HEK293 (cell line): ENCODE measurements at regions not wholly inside any gene's neighbourhood (a gene's known extent, or its start where the extent isn't known, plus 50 kb on each side); places are given as distances from the start of the nearest gene placed in this dataset.

Experiments used
- CTCF ChIA-PET: fragments of 350-600 bp; formaldehyde crosslinking; extraction: SDS; loops from one replicate; lab custom pipeline; 2021; ENCODE audit warnings: antibody characterized with exemption; lab: Yijun Ruan, JAX
- POLR2A ChIA-PET: fragments of 300-600 bp; formaldehyde crosslinking; extraction: SDS; loops from one replicate; lab custom pipeline; 2020; ENCODE audit warnings: antibody characterized with exemption, inconsistent platforms; lab: Yijun Ruan, JAX
- H3K27ac ChIP-seq: fragments of 200-500 bp; sonication (Bioruptor generic); 2 replicates; pipeline ENCODE4 v1.5.1; 2014; ENCODE audit warnings: low read depth, low read length, control low read depth, inconsistent platforms; ENCODE audit errors: extremely low read depth
- H3K36me3 ChIP-seq, 2 experiments: fragments of 200-500 bp in 1 of 2; sonication (Bioruptor generic) in 1 of 2; 1 replicate in 1 of 2; 2 replicates in 1 of 2; pipeline ENCODE4 v1.5.1; 2014 to 2017; ENCODE audit warnings: inconsistent platforms in 2 of 2, low read length in 2 of 2; ENCODE audit not compliant: control insufficient read depth in 2 of 2, insufficient read depth in 1 of 2
- H3K4me1 ChIP-seq: fragments of 200-500 bp; sonication (Bioruptor generic); 2 replicates; pipeline ENCODE4 v1.5.1; 2014; ENCODE audit warnings: mild to moderate bottlenecking, low read length, inconsistent platforms; ENCODE audit not compliant: control insufficient read depth, insufficient read depth
- H3K4me3 ChIP-seq: 2 replicates; pipeline ENCODE4 v1.5.1; 2011; ENCODE audit warnings: low read depth, mild to moderate bottlenecking, control low read depth, low read length, moderate library complexity
- H3K9me3 ChIP-seq: fragments of 200-500 bp; sonication (Bioruptor generic); 2 replicates; pipeline ENCODE4 v1.5.1; 2014; ENCODE audit warnings: low read depth, low read length, inconsistent platforms; ENCODE audit not compliant: control insufficient read depth, insufficient read depth
- GLI2 ChIP-seq: fragments of 450-650 bp; formaldehyde crosslinking; IDR thresholded peaks from 2 replicates; pipeline ENCODE4; 2017; ENCODE audit warnings: missing biosample characterization, missing genetic modification characterization, low read depth, borderline replicate concordance
- MZF1 ChIP-seq: fragments of 450-650 bp; formaldehyde crosslinking; IDR thresholded peaks from 2 replicates; pipeline ENCODE4 v1.5.1; 2017; ENCODE audit warnings: missing biosample characterization, missing genetic modification characterization, borderline replicate concordance
- SCRT2 ChIP-seq: fragments of 450-650 bp; formaldehyde crosslinking; IDR thresholded peaks from 2 replicates; pipeline ENCODE4 v1.5.1; 2016; ENCODE audit warnings: missing biosample characterization, missing genetic modification characterization
- ZNF132 ChIP-seq: fragments of 450-650 bp; formaldehyde crosslinking; IDR thresholded peaks from 2 replicates; pipeline ENCODE4 v1.5.1; 2017; ENCODE audit warnings: missing biosample characterization, missing genetic modification characterization, borderline replicate concordance
- ZNF157 ChIP-seq: fragments of 450-650 bp; formaldehyde crosslinking; IDR thresholded peaks from 2 replicates; pipeline ENCODE4 v1.5.1; 2016; ENCODE audit warnings: missing biosample characterization, missing genetic modification characterization
- ZNF169 ChIP-seq: fragments of 450-650 bp; formaldehyde crosslinking; IDR thresholded peaks from 2 replicates; pipeline ENCODE4 v1.5.1; 2016; ENCODE audit warnings: missing biosample characterization, missing genetic modification characterization
- ZNF211 ChIP-seq: fragments of 450-650 bp; formaldehyde crosslinking; IDR thresholded peaks from 2 replicates; pipeline ENCODE4 v1.5.1; 2016; ENCODE audit warnings: low read depth, missing biosample characterization, missing genetic modification characterization
- ZNF24 ChIP-seq: fragments of 450-650 bp; formaldehyde crosslinking; IDR thresholded peaks from 2 replicates; pipeline ENCODE4 v1.5.1; 2016; ENCODE audit warnings: missing biosample characterization, missing genetic modification characterization
- ZNF292 ChIP-seq: fragments of 450-650 bp; formaldehyde crosslinking; IDR thresholded peaks from 2 replicates; pipeline ENCODE4 v1.5.1; 2016; ENCODE audit warnings: low read depth, missing biosample characterization, missing genetic modification characterization, borderline replicate concordance
- ZNF350 ChIP-seq: fragments of 450-650 bp; formaldehyde crosslinking; IDR thresholded peaks from 2 replicates; pipeline ENCODE4 v1.5.0; 2017; ENCODE audit warnings: missing biosample characterization, mild to moderate bottlenecking, missing genetic modification characterization
- ZNF391 ChIP-seq: fragments of 450-650 bp; formaldehyde crosslinking; IDR thresholded peaks from 2 replicates; pipeline ENCODE4 v1.5.1; 2016; ENCODE audit warnings: low read depth, missing biosample characterization, missing genetic modification characterization, borderline replicate concordance
- ZNF654 ChIP-seq: fragments of 450-650 bp; formaldehyde crosslinking; IDR thresholded peaks from 2 replicates; pipeline ENCODE4 v1.5.1; 2016; ENCODE audit warnings: low read depth, missing biosample characterization, missing genetic modification characterization
- ZNF660 ChIP-seq: fragments of 450-650 bp; IDR thresholded peaks from 2 replicates; pipeline ENCODE4 v1.5.1; 2018; ENCODE audit warnings: missing biosample characterization, mild to moderate bottlenecking, missing genetic modification characterization
- ZNF707 ChIP-seq: fragments of 450-650 bp; formaldehyde crosslinking; IDR thresholded peaks from 2 replicates; pipeline ENCODE4 v1.5.1; 2016; ENCODE audit warnings: missing biosample characterization, missing genetic modification characterization
- TF ChIP-seq, protein P1 (sequence below): fragments of 450-650 bp; formaldehyde crosslinking; IDR thresholded peaks from 2 replicates; pipeline ENCODE4 v1.5.1; 2016; ENCODE audit warnings: missing biosample characterization, missing genetic modification characterization
- TF ChIP-seq, protein P2 (sequence below): fragments of 450-650 bp; formaldehyde crosslinking; IDR thresholded peaks from 2 replicates; pipeline ENCODE4 v1.5.1; 2016; ENCODE audit warnings: missing biosample characterization, missing genetic modification characterization
- TF ChIP-seq, protein P3 (sequence below): fragments of 450-650 bp; formaldehyde crosslinking; IDR thresholded peaks from 2 replicates; pipeline ENCODE4 v1.5.1; 2016; ENCODE audit warnings: missing biosample characterization, missing genetic modification characterization, low read depth
- TF ChIP-seq, protein P4 (sequence below): IDR thresholded peaks from 2 replicates; pipeline ENCODE4 v1.6.1; 2011; ENCODE audit warnings: mild to moderate bottlenecking, low read depth, low read length, borderline replicate concordance

DNA sequence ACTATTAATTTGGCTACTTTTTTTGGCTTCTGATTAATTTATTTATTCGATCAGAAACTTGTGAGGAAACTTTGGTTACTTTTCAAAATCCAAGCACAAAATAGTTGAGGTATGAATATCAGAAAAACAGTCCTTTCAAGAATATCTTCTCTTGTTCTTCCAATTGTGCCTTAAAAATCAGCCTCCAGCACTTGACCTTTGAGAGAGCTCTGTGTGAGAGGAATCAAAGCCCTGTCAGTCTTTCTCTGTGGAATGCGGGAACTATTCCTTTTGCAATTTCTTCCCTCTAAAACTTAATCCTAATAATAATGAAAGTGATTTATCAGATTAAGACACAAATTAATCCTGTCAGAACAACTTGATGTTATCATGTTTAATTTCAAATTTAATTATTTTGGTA, 185.9 kb downstream of the ABHD5 start:
- ChIA-PET POLR2A (interaction anchor here (0.6 kb wide), 1 partner anchor 358 kb away, joined by 3 read pairs; no protein-coding TSS in a partner anchor), CTCF (interaction anchor here (1.6 kb wide), 2 partner anchors 21 to 323 kb away, joined by 3 to 4 read pairs; no protein-coding TSS in a partner anchor)
- H3K27ac ChIP-seq, result no peak overlapping the region
- H3K36me3 ChIP-seq, result no peaks in the 10 kb centered on the region
- H3K4me1 ChIP-seq, result no peaks in the 10 kb centered on the region
- H3K9me3 ChIP-seq, result no peaks in the 10 kb centered on the region
- TF ChIP-seq ZNF211 (tag by site-specific recombination) (no peak), MZF1 (tag by site-specific recombination) (no peak), ZNF24 (tag by site-specific recombination) (no peak), SCRT2 (no peak), ZNF660 (tag by site-specific recombination) (no peak), ZNF157 (tag by site-specific recombination) (no peak), ZNF169 (no peak), ZNF707 (tag by site-specific recombination) (no peak), ZNF132 (tag by site-specific recombination) (no peak), ZNF350 (tag by site-specific recombination) (no peak), ZNF391 (tag by site-specific recombination) (no peak)
- TF ChIP-seq, protein P1, sequence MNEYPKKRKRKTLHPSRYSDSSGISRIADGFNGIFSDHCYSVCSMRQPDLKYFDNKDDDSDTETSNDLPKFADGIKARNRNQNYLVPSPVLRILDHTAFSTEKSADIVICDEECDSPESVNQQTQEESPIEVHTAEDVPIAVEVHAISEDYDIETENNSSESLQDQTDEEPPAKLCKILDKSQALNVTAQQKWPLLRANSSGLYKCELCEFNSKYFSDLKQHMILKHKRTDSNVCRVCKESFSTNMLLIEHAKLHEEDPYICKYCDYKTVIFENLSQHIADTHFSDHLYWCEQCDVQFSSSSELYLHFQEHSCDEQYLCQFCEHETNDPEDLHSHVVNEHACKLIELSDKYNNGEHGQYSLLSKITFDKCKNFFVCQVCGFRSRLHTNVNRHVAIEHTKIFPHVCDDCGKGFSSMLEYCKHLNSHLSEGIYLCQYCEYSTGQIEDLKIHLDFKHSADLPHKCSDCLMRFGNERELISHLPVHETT, result no peak
- TF ChIP-seq, protein P2, sequence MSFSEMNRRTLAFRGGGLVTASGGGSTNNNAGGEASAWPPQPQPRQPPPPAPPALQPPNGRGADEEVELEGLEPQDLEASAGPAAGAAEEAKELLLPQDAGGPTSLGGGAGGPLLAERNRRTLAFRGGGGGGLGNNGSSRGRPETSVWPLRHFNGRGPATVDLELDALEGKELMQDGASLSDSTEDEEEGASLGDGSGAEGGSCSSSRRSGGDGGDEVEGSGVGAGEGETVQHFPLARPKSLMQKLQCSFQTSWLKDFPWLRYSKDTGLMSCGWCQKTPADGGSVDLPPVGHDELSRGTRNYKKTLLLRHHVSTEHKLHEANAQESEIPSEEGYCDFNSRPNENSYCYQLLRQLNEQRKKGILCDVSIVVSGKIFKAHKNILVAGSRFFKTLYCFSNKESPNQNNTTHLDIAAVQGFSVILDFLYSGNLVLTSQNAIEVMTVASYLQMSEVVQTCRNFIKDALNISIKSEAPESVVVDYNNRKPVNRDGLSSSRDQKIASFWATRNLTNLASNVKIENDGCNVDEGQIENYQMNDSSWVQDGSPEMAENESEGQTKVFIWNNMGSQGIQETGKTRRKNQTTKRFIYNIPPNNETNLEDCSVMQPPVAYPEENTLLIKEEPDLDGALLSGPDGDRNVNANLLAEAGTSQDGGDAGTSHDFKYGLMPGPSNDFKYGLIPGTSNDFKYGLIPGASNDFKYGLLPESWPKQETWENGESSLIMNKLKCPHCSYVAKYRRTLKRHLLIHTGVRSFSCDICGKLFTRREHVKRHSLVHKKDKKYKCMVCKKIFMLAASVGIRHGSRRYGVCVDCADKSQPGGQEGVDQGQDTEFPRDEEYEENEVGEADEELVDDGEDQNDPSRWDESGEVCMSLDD (tag by site-specific recombination), result no peak
- TF ChIP-seq, protein P3, sequence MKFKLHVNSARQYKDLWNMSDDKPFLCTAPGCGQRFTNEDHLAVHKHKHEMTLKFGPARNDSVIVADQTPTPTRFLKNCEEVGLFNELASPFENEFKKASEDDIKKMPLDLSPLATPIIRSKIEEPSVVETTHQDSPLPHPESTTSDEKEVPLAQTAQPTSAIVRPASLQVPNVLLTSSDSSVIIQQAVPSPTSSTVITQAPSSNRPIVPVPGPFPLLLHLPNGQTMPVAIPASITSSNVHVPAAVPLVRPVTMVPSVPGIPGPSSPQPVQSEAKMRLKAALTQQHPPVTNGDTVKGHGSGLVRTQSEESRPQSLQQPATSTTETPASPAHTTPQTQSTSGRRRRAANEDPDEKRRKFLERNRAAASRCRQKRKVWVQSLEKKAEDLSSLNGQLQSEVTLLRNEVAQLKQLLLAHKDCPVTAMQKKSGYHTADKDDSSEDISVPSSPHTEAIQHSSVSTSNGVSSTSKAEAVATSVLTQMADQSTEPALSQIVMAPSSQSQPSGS, result no peak
- TF ChIP-seq, protein P4, sequence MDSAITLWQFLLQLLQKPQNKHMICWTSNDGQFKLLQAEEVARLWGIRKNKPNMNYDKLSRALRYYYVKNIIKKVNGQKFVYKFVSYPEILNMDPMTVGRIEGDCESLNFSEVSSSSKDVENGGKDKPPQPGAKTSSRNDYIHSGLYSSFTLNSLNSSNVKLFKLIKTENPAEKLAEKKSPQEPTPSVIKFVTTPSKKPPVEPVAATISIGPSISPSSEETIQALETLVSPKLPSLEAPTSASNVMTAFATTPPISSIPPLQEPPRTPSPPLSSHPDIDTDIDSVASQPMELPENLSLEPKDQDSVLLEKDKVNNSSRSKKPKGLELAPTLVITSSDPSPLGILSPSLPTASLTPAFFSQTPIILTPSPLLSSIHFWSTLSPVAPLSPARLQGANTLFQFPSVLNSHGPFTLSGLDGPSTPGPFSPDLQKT, result no peak
- no peak overlapping the region for H3K4me3 ChIP-seq

DNA sequence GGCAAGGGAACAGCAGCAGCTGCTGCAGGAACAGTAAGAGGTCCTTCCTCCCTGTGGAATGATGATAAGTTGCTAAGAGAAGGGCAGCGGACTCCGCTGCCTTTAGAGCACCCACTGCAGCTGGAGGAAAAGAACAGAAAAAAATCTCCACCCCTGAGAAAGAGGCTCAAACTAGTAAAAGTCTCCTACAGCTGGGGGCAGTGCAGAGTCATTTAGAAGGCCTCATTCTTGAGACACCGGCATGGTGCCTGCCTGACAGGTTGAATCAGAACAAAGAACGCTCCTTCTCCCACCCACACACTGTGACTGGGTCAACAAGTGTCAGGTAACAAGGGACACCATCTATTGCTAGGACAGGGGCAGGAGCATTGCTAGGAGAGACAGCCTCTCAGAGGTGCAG, 188.4 kb downstream of the ABHD5 start:
- POLR2A ChIA-PET, result no interaction called here
- no peak overlapping the region for H3K4me3 ChIP-seq
- H3K36me3 ChIP-seq, result no peaks in the 10 kb centered on the region
- H3K9me3 ChIP-seq, result no peaks in the 10 kb centered on the region
- TF ChIP-seq SCRT2 (0 out of 2 replicates have a peak, but pooled peaks have one; percentile 24), ZNF292 (no peak), ZNF654 (tag by site-specific recombination) (0 out of 2 replicates have a peak, but pooled peaks have one; percentile 8), GLI2 (no peak)
- TF ChIP-seq, all 188 proteins: peak for 2
- Histone ChIP-seq H3K4me1 (no peaks in the 10 kb centered on the region), H3K27ac (no peak overlapping the region)
- CTCF ChIA-PET, result interaction anchor here (0.6 to 2.1 kb wide), 6 partner anchors 11 to 369 kb away, joined by 3 to 6 read pairs (median 3); no protein-coding TSS in a partner anchor
